Rectal smooth muscle tissue (tissue), 1 donor: ENCODE measurements at regions not wholly inside any gene's neighbourhood (a gene's known extent, or its start where the extent isn't known, plus 50 kb on each side); places are given as distances from the start of the nearest gene placed in this dataset.

Experiments used
- H3K27ac ChIP-seq: one replicate; pipeline ENCODE4 v1.7.0; 2013; ENCODE audit warnings: low read depth, low read length, inconsistent platforms
- H3K27me3 ChIP-seq: one replicate; pipeline ENCODE4 v1.7.0; 2013; ENCODE audit warnings: low read length; ENCODE audit not compliant: control insufficient read depth, insufficient read depth
- H3K36me3 ChIP-seq: one replicate; pipeline ENCODE4 v1.7.0; 2013; ENCODE audit warnings: low read length; ENCODE audit not compliant: control insufficient read depth, insufficient read depth
- H3K4me1 ChIP-seq: one replicate; pipeline ENCODE4 v1.7.0; 2013; ENCODE audit warnings: low read length; ENCODE audit not compliant: control insufficient read depth, insufficient read depth
- H3K4me3 ChIP-seq: one replicate; pipeline ENCODE4 v1.7.0; 2013; ENCODE audit warnings: low read length
- H3K9ac ChIP-seq: one replicate; pipeline ENCODE4 v1.7.0; 2013; ENCODE audit warnings: low read length

- Histone ChIP-seq H3K9ac (no peak overlapping the region), H3K27me3 (no peaks in the 10 kb centered on the region), H3K4me3 (no peak overlapping the region), H3K27ac (peak overlapping the region; percentile 73), H3K36me3 (no peaks in the 10 kb centered on the region), H3K4me1 (peaks cover 52% of the 10 kb centered on the region)
Measured at GRCh38 chr10:76644476-76644875, 993.1 kb downstream of the KCNMA1 start.

- Histone ChIP-seq H3K27ac (peak overlapping the region; percentile 73), H3K27me3 (no peaks in the 10 kb centered on the region), H3K4me3 (no peak overlapping the region), H3K36me3 (no peaks in the 10 kb centered on the region), H3K4me1 (peaks cover 43% of the 10 kb centered on the region), H3K9ac (no peak overlapping the region)
Measured at GRCh38 chr10:76643511-76643911, 994.1 kb downstream of the KCNMA1 start.

GRCh38 chr10:76642358-76642757 lies 995.2 kb downstream of the KCNMA1 start:
- Histone ChIP-seq H3K36me3 (no peaks in the 10 kb centered on the region), H3K27ac (peak overlapping the region; percentile 73), H3K9ac (no peak overlapping the region), H3K4me3 (no peak overlapping the region), H3K27me3 (no peaks in the 10 kb centered on the region), H3K4me1 (peaks cover 41% of the 10 kb centered on the region)

GRCh38 chr10:76641215-76641614 lies 996.4 kb downstream of the KCNMA1 start:
- Histone ChIP-seq H3K36me3 (no peaks in the 10 kb centered on the region), H3K4me3 (no peak overlapping the region), H3K27me3 (no peaks in the 10 kb centered on the region), H3K27ac (peak overlapping the region; percentile 73), H3K9ac (no peak overlapping the region), H3K4me1 (peaks cover 42% of the 10 kb centered on the region)

GRCh38 chr10:76640806-76641205 lies 996.8 kb downstream of the KCNMA1 start:
- H3K4me1 ChIP-seq, result peaks cover 42% of the 10 kb centered on the region
- H3K27me3 ChIP-seq, result no peaks in the 10 kb centered on the region
- H3K27ac ChIP-seq, result peak overlapping the region; percentile 53
- H3K9ac ChIP-seq, result no peak overlapping the region
- H3K4me3 ChIP-seq, result no peak overlapping the region
- no peaks in the 10 kb centered on the region for H3K36me3 ChIP-seq

- Histone ChIP-seq H3K9ac (no peak overlapping the region), H3K27ac (no peak overlapping the region), H3K36me3 (no peaks in the 10 kb centered on the region), H3K27me3 (no peaks in the 10 kb centered on the region), H3K4me1 (peaks cover 4% of the 10 kb centered on the region), H3K4me3 (no peak overlapping the region)
Measured at GRCh38 chr10:76632767-76633051, 1004.9 kb downstream of the KCNMA1 start.

- Histone ChIP-seq H3K27ac (no peak overlapping the region), H3K4me1 (no peaks in the 10 kb centered on the region), H3K4me3 (no peak overlapping the region), H3K36me3 (no peaks in the 10 kb centered on the region), H3K27me3 (no peaks in the 10 kb centered on the region), H3K9ac (no peak overlapping the region)
Measured at GRCh38 chr10:76631884-76632766, 1005.5 kb downstream of the KCNMA1 start.

GRCh38 chr10:76631036-76631670 lies 1006.5 kb downstream of the KCNMA1 start:
- H3K27ac ChIP-seq, result no peak overlapping the region

GRCh38 chr10:76628801-76629200 lies 1008.8 kb downstream of the KCNMA1 start:
- H3K4me3 ChIP-seq, result no peak overlapping the region
- no peaks in the 10 kb centered on the region for H3K27me3 ChIP-seq
- H3K4me1 ChIP-seq, result peaks cover 6% of the 10 kb centered on the region
- no peak overlapping the region for H3K27ac ChIP-seq
- H3K9ac ChIP-seq, result no peak overlapping the region
- no peaks in the 10 kb centered on the region for H3K36me3 ChIP-seq

More at GRCh38 chr10:76631036-76631670, 1006.5 kb downstream of the KCNMA1 start:
- no peak overlapping the region for H3K4me3 ChIP-seq
- H3K4me1 ChIP-seq, result peaks cover 5% of the 10 kb centered on the region
- no peaks in the 10 kb centered on the region for H3K27me3 ChIP-seq
- no peak overlapping the region for H3K9ac ChIP-seq
- no peaks in the 10 kb centered on the region for H3K36me3 ChIP-seq

GRCh38 chr10:76626386-76626785 lies 1011.2 kb downstream of the KCNMA1 start:
- Histone ChIP-seq H3K4me1 (peaks cover 6% of the 10 kb centered on the region), H3K27ac (no peak overlapping the region), H3K36me3 (no peaks in the 10 kb centered on the region), H3K27me3 (no peaks in the 10 kb centered on the region), H3K4me3 (no peak overlapping the region), H3K9ac (no peak overlapping the region)

GRCh38 chr10:76624470-76624869 lies 1013.1 kb downstream of the KCNMA1 start:
- no peak overlapping the region for H3K9ac ChIP-seq
- no peaks in the 10 kb centered on the region for H3K27me3 ChIP-seq
- peaks cover 6% of the 10 kb centered on the region for H3K4me1 ChIP-seq

GRCh38 chr10:76621886-76622620 lies 1015.6 kb downstream of the KCNMA1 start:
- Histone ChIP-seq H3K4me3 (no peak overlapping the region), H3K27me3 (no peaks in the 10 kb centered on the region), H3K9ac (no peak overlapping the region)

More at GRCh38 chr10:76624470-76624869, 1013.1 kb downstream of the KCNMA1 start:
- Histone ChIP-seq H3K36me3 (no peaks in the 10 kb centered on the region), H3K27ac (no peak overlapping the region), H3K4me3 (no peak overlapping the region)

More at GRCh38 chr10:76621886-76622620, 1015.6 kb downstream of the KCNMA1 start:
- Histone ChIP-seq H3K4me1 (peaks cover 6% of the 10 kb centered on the region), H3K27ac (no peak overlapping the region), H3K36me3 (no peaks in the 10 kb centered on the region)
